ENCODE measurements at regions not wholly inside any gene's neighbourhood (a gene's known extent, or its start where the extent isn't known, plus 50 kb on each side); places are given as distances from the start of the nearest gene placed in this dataset.

- TF ChIP-seq CTCF (IDR thresholded peaks at IDR 0.05) (no peak), POLR2A (IDR thresholded peaks at IDR 0.05) (no peak)
Measured at GRCh38 chr20:4578375-4578774, 107.9 kb upstream of the PRNP start.

Data from lower leg skin (tissue), 3 donors.